ENCODE measurements at regions not wholly inside any gene's neighbourhood (a gene's known extent, or its start where the extent isn't known, plus 50 kb on each side); places are given as distances from the start of the nearest gene placed in this dataset.

GRCh38 chr2:7613831-7614230 lies 696.6 kb downstream of the RNF144A start:
- TF ChIP-seq CTCF (IDR thresholded peaks at IDR 0.05) (no peak), POLR2A (IDR thresholded peaks at IDR 0.05) (no peak)
